HUDEP-2 (cell line): ENCODE measurements at regions not wholly inside any gene's neighbourhood (a gene's known extent, or its start where the extent isn't known, plus 50 kb on each side); places are given as distances from the start of the nearest gene placed in this dataset.
"Not testable (repeated sequence)": the region's sequence is repeated elsewhere in the genome, so short reads cannot be mapped to it uniquely, and the experiment has no call there.

Experiments
- DNase-seq, 76 experiments: peaks; one replicate each; lab custom pipeline; 2025; ENCODE audit not compliant: unreplicated experiment in 76 of 76; lab: John Stamatoyannopoulos, UW

DNA sequence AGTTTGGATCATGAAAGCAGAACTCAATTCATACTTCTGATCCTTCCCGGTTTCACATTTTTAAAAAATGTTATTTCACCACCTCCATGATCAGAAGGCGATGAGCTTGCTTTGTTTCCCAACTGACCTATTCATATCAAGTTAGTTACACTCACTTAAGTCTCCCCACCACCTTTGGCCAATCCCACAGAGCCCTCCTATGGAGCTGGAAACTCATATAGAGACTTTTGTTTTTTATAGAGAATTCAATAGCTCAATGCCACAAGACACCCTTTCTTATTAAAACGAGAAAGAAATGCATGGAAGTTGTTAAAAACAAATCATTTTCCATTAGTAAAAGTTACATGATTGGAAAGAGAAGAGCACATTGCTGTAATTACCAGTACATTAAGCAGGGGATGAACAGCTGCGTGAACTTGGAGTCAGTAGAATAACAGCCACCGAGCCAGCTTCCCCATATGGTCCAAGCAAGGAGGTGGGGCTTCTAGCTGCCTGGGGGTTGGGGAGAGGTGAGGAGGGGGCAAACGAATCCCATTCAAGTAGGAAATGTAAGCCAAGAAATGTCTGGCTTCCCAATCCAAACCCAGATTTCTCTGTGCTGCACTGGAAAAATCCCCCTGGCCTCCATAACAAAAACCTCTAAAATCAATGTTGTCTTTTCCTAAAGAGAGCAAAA is 614.5 kb downstream of the IRS1 start:
- DNase-seq: no peak

DNA sequence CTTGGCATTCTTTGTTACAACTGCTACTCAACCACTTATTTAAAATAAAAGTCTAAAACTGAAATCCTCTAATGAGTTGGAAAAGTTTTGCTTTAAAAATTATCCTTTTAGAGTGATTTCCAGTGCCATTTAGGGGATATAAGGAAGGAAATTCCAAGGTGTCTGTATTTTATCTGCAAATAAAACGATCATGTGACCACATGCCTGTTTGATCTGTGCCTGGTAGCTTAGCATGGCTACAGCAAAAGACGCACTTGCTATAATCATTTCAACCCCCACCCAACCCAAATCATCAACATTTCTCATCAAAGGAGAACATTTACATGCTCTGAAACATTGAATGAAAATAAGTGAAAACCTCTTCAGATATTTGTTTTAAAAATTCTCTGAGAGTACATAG is 615.1 kb downstream of the IRS1 start:
- DNase-seq: no peak

DNA sequence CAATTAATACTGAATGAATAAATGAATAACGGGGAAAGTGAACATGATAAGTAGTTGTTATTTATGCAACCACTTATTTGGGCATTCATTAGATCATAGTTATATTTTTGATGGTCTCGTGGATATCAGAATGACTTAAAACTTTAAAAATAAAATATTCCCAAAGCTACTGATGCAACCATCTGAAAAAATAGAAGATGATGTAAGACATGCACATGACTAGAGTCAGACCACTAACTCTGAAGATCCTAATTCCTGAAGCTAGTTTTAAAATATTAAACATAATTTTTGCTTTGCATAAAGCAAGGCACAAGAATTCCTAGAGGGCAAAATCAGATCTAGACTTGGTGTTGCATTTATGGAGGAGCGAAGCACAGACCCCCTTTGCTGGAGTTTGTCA is 616.1 kb downstream of the IRS1 start:
- DNase-seq: no peak

DNA sequence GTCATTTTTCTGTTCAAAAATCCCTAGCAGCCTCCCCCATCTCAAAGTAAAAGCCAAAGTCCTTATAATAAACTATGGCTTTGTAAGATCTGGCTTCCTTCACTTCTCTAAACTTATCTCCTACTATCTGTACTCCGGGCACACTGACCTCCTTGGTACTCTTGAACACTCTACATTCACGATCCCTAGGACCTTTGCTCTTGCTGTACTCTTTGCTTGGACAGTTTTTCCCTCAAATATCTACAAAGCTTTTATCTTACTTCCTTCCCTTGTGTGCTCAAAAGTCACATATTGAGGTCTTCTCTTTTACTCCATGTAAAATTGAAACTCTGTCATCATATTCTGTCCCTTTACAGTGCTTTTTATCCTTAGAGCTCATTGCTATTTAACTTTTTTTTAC is 616.6 kb downstream of the IRS1 start:
- no peak for DNase-seq

DNA sequence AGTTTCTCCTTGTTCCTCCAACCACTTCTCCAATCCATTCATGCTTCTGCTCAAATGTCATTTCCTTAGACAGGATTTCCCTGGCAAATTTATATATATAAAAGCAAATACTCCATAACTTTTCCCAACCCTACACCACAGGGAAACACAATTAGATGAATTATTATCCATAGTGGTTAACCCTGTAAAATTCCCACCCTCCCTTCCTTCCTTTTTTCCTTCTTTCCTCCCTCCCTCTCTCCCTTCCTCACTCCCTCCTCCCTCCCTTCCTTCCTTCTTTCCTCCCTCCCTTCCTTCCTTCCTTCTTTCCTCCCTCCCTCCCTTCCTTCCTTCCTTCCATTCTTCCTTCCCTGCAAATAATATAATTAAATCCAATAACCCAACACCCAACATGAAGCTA is 617.7 kb downstream of the IRS1 start:
- no peak for DNase-seq

DNA sequence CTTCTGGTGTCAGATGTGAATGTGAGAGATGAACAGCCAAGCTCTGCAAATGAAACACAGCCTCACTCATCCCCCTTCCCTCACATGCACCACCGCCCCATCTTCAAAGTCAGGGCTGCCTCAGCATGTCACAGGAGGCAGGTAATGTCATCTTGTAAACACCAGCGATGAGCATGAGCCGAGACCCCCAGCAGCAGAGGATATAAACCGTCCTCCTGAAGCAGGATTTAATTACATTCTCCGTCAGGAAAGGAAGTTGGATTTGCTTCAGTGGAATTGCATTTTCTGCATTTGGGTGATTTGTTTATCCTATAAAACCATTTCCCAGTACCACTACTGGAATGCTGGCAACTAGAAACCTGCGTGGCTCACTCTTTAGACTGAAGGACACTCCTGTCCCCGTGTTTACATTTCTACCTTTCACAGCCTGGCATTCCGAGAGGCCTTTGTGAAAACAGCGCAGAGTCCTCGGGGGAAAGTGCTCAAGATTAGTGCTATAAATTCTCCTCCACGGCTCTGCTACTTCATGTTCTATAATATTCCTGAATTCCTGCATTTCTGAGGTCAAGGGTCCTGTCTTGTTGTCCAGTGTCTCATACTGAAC is 619.2 kb downstream of the IRS1 start:
- DNase-seq: no peak

DNA sequence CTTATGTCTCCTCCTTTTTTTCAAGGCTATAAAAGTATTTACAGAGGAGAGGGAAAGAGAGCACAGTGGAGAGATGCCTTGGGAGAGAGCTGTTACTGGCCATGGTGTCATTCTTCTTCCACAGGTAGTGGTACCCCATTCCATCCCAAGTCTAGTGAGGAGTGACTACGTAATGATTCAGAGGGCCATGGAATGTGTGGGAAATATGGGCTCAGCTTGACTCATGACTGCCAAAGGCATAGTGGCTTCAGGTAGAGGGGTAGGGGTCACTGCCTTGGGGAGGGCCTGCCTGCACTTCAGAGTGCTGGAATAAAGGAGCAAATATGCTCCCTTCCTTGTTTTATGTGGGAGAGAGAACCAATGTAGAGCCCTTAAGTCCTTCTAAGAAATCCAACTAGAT is 620.6 kb downstream of the IRS1 start:
- DNase-seq: no peak

DNA sequence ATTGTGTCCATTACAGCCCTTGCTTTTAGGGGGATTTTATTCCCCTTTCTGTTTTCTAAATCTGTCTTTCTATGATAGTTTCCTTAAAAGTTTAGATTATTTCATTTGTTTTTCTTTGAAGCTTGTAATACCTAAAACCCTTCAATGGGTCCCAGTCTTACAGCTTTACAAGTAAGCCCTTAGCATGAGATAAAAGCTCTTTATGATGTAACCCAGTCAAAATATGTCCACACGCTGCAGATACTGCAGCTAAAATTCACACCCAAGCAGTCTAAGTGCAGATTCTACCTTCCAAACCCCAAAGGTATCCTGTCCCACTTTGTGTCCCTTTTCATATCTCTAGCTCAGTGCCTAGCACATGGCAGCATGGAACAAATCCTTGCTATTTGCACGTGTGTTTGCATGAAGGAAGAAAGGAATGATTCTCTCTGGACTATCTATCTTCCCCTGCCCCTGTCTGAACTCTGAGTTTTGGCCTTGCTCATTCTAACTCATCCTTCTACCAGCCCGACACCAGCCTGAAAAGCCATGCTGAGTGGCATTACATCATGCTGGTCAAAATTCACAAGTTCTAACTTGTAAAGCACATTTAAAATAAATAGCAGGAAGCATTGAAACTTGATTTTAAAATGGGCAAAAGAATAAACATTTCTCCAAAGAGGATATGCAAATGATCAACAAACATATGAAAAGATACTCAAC is 623.2 kb downstream of the IRS1 start:
- no peak for DNase-seq

DNA sequence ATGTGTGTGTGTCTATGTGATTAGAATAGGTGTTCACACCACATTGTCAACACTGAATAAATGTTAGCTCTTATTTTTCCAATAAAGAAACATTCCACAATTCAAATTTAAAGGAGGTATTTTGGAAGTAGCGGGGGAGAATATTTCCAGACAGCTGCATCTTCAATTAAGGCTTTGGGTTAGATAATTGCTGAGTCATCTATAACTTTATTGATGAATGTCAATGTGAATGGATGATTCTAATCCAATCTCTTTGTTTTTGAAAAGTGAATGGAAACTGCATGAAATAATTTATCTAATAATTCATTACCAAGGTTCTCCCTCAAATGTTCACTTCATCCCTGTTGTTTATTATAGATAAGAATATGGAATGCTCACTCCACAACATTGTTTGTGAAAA is 625.2 kb downstream of the IRS1 start:
- DNase-seq: no peak

DNA sequence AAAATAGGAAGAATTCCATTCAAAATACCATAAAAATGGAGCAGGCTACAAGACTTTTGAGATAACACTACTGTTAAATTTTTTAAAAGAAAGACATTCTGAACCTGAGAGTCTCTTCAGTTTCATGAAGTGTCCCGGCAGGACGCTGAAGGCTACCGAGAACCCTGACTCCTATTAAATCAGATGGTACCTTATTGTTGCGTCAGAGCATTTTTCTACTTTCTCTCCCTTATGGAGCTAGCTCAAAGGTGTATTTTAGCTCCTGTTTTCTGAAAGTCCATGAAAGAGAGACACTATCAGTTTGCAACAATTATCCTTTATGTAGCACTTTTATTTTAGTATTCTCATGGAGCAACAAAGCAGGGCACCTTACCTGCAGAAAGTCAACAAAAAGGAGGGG is 626.7 kb downstream of the IRS1 start:
- no peak for DNase-seq

DNA sequence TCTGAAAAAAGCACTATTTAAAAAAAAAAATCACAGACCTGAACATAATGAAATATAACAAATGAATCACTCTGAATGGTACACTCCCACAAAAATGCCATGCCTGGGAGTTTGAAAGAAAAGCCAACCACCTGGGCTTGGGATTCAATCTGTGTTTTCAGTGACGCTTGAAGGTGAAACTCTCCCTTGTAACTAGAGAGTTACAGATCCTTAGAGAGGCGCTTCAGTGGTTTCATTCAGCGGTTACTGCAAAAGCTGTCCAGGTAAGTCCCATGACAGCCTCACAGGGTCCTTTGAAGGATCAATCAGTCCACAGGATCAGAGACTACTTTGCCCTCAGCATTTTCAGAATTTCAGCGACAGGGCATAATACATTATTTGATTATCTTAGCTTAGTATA is 627.3 kb downstream of the IRS1 start:
- no peak for DNase-seq

DNA sequence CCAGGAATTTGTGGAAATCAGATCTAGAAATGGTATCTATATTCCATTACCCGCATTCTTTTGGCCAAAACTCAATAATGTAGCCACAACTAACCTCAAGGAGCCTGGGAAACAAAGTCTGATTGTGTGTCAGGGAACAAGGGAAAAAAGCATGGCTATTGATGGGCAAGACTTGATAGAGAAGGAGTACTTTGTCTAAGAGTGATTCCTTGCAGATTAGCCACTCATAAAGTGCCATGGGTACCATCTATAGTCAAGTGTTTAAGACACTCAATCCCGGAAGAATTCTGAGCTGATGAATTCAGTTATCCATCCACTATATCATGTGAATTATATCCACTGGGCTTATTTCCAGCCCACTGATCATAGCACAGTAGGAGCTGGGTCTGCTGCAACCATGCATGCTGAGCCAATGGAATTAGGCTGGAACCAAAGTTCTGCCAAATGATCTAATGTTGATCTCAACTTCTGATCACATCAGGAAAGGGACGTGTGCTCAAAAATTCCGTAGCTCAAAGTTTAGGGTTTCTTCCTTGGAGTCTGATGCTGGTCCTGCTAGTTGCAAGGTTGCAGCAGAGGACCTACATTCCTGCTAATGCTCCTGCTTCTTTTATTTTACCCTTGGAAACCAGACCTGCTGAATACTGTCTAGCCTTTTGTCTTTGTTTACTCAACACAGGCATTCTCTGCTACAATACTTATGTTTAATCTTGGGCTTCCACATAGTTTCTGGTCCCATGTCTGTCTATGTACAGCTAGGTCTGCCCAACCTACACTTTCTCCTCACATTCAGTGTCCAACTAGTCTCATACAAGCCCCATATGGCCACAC is 629.7 kb downstream of the IRS1 start:
- no peak for DNase-seq

DNA sequence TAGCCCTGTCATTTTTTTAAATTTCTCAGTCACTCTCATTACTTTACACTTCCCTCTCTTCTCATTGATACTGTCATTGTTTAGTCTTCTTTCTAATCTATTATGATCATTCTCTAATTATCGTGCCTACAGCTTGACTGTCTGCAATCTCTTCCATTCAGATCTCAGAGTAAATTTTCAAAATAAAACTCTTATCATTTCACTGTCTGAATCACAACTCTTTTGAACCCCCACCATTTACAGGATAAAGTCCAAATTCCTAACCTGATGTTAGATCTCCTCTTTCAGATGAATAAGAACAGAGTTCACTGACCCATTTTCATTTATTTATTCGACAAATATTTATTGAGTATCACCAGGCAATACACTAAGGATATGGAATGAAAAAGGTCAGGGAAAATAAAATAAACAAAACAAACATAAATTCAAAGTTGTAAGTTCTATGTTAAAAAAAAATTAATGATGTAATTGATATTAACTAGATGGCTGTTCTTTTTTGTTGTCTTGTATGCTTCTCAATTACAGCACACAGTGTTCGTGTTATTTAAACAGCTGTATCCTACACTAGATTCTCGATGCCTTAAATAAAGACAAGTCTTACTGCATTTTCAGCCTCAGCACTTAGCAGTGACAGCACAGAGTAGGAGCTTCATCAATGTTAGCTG is 631.0 kb downstream of the IRS1 start:
- no peak for DNase-seq

DNA sequence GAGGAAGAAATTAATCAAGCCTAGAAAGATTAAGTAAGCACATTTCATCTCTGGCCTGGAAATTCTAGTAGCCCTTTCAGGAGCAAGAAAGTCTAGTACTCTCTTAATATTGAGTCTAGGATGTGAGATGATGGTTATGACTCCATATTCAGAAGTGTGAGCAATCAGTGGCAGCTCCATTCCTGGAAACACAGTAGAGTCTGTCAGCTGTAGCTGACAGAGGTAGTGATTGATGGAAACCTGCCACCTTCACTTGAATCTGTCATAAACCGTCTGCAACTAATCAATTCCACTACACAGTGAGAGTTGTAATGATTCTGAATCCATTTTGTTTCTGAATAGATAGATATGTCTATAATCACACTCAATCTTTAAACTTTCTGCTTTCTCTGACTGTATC is 635.1 kb downstream of the IRS1 start:
- DNase-seq: no peak

DNA sequence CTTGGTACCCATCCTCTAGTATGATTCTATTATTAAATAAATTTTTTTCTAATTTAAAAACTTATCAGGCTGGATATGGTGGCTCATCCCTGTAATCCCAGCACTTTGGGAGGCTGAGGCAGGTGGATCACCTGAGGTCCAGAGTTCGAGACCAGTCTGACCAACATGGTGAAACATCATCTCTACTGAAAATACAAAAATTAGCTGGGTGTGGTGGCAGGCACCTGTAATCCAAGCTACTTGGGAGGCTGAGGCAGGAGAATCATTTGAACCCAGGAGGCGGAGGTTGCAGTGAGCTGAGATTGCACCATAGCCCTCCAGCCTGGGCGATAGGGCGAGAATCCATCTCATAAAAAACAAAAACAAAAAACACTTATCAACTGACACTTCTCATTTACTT is 639.0 kb downstream of the IRS1 start:
- DNase-seq: not testable (repeated sequence)

DNA sequence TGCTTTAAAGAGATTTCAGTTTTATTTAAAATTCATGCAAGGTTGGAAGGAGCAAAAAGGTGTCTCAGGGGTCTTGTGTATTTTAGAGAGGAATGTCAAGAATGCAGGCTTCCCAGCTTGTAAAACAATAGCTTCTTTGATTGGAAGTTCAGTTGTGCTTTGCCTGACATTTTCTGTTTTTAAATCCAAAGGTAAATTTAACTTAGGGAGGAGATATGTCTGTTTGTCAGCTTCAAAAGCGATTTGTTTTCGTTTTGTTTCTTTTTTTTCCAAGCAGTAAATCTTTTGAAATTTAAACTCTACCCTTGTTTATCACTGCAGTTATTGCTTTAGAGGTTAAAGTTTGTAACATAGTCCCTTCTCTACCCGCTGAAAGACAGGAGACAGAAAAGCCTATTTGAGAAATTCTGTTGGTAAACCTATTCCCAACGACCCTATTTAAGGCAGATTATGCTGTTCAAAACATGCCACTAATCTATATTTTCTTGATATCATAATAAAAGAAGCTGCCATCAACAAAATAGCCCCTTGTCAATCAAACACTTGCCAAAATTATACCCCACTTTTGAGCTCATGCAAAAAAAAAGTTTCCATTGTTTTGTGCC is 639.6 kb downstream of the IRS1 start:
- DNase-seq: no peak

DNA sequence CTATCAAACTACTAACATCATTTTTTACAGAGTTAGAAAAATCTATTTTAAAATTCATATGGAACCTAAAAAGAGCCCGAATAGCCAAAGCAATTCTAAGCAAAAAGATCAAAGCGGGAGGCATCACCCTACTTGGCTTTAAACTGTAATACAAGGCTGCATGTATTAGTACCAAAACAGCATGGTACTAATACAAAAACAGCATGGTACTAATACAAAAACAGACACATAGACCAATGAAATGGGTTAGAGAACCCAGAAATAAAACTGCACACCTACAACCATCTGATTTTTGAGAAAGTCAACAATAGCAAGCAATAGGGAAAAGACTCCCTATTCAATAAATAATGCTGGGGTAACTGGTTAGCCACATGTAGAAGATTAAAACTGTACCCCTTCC is 640.7 kb downstream of the IRS1 start:
- no peak for DNase-seq

DNA sequence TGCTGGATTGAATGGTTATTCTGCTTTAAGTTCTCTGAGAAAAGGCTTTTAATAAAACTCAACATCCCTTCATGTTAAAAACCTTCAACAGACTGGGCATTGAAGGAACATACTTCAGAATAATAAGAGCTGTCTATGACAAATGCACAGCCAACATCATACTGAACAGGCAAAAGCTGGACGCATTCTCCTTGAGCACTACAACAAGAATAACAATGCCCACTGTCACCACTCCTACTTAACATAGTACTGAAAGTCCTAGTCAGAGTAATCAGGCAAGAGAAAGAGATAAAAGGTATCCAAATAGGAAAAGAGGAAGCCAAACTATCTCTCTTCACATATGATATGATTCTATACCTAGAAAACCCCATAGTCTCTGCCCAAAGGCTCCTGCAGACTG is 641.4 kb downstream of the IRS1 start:
- no peak for DNase-seq

DNA sequence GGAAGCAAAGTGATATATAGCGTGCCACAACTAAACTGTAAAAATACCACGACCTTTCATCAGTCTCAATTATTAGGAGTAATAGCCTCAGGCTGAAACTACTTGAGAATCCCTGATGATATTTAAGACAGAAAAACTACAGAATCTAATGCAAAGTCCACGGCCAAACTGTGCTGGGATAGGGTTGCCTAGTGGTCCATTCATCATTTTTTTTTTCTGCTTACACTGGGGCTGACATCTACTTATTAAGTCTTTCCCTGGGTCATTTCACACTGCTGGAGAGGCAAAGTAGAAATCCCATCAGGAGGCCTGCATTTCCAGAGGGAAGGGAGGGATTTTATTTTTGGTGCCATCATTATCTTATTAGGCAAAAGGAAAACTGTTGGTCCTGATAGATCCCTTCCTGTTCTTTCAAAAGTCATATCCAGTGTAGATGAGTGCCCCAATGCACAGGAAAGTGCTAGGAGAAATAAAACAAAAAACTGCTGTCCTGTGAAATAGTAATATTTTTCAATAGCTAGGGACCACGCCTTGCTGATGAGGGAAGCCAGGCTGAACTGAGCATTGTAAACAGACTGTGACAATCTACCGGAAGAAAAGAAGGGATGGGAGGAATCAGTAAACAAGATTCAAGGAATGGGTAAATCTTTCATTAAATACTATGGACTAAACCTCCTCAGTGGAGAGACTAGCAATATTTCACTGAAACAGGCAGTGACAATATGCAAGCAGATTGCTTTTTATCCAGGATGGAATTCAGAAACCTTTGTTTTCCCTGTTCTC is 644.3 kb downstream of the IRS1 start:
- DNase-seq: no peak

DNA sequence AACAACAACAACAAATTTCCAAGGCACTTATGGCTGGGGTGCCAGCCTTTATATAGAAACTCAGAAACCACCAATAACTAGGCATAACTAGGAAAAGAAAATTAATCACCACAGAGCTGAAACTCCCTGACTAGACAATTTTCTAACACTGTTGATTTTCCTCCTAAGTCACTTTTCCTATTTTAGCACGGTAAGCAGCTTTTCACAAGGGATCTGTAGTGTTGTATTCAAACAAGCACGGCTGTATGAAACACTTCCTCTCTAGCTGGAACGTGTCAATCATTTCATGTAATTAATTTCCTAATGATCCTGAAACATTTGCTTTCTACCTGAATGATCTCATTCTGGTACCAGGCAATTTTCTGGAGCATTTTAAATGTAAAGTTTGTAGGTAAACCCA is 645.0 kb downstream of the IRS1 start:
- DNase-seq: no peak
